ENCODE measurements at regions not wholly inside any gene's neighbourhood (a gene's known extent, or its start where the extent isn't known, plus 50 kb on each side); places are given as distances from the start of the nearest gene placed in this dataset.
"Not testable (repeated sequence)": the region's sequence is repeated elsewhere in the genome, so short reads cannot be mapped to it uniquely, and the experiment has no call there.

DNA sequence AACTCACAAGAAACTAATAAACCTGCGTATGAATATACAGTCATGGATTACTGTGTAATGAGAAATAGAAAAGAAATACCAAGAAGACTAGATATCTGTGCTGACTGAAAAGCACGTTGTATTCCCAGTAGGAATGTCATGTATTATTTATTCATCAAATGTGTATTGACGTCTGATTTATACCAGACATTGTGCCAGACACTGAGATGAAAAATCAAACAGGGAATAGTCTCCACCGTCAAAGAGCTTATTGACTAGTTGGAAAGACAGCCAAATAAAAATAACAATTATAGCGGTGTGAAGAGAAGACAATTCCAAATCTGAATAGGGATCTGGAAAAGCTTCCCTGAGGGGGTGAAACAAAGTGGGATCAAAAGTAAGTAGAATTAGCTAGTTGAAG lies 687.6 kb downstream of the C4orf33 start:
- ATAC-seq (no peak), DNase-seq (ENCODE audit: low spot score) (no peak)
- intact Hi-C loops (cut with DNase I) = no loop called here

DNA sequence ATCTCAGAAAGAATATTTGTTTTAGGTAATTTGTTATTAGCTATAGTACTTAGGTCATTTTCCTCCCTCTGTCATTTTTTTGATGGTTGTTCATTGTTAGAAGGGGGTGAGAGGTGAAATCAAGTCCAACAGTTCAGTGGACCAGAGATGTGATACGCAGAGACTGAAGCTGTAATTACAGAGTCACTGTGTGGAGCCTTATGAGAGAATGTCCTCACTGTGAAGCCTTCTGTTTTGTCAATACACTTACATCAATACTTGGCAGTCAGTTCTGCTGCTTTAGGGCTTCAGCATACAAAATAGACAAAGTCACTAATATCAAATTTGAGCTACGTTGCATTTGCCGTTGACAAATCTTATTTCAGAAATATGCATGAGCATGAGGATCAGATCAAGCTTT lies 692.5 kb downstream of the C4orf33 start:
- no peak for DNase-seq (ENCODE audit: low spot score)
- intact Hi-C loops (cut with DNase I) = no loop called here
- ATAC-seq = no peak

DNA sequence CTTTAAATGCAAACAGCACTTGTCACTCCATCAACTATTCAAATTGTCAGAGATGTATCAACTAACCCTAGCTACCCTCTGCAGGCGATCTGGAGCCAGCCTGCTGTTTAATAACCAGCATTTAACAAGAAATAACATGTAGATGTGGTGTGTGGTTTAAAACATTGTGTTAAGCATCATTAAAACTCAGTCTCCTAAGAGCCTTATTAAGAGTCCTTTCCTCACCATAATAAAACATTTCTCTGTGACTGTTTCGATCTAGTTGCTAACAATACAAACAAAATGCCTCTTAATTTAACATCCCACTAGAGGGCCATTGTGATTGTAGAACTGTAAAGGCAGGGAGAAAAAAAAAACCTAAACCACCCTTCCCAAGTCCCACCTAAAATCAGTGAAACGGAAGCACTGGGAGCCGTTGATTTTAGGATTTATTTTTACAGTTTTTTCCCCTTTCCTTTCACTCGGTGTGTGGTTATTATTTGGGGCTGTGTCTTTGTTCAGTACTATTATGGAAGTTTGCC lies 708.6 kb downstream of the C4orf33 start:
- no peak for DNase-seq (ENCODE audit: low spot score)
- no peak for ATAC-seq
- intact Hi-C loops (cut with DNase I) = no loop called here

DNA sequence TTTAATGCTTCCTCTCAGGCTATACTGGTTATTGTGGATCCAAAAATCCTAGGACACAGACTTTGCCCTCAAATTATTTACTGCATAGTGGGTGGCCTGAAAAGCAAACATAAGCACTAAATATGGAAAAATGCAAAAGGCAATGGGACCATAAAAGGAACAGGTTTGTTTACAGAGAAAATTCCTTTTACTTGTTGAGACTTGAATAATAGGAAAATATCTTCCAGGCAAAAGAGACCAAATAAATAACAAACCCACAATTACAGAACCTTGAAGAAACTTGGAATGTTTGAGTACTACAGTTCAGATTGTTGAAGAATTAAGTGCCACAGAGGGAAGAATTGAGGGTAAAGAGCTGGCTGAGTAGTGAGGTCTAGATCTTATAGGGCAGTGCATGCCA lies 711.0 kb downstream of the C4orf33 start:
- ATAC-seq (no peak), DNase-seq (ENCODE audit: low spot score) (no peak)
- intact Hi-C loops (cut with DNase I) = no loop called here

DNA sequence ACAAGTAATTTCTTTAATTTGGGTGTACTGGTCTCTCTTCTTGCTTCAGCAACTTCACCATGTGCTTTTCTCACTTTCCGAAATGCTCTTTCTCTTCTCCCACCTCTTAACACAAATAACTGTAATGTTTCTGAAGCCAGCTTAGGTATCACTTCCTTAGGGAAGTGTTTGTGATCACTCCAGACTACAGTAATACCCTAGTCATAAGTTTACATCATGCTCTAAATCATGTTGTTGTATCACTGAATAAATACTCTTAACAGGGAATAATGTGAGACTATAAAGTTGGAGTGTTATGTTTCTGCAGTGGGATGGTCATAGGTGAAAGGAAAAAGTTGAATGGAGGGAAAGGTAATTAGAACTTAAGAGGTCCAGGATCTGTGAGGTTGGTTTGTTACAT lies 712.3 kb downstream of the C4orf33 start:
- DNase-seq (ENCODE audit: low spot score) (no peak), ATAC-seq (no peak)
- intact Hi-C loops (cut with DNase I) = no loop called here

DNA sequence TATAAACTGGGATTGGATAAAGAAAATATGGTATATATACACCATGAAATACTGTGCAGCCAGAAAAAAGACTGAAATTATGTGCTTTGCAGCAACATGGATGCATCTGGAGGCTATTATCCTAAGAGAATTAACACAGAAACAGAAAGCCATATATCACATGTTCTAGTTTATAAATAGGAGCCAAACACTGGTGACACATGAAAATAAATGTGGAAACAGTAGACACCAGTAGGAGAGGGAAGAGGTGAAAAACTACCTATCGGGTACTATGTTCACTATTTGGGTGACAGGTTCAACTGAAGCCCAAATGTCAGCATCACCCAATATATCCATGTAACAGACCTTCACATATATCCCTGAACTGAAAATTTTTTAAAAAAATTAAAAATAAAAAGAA lies 725.1 kb downstream of the C4orf33 start:
- DNase-seq (ENCODE audit: low spot score) = no peak
- ATAC-seq = no peak
- intact Hi-C loops (cut with DNase I) = no loop called here

DNA sequence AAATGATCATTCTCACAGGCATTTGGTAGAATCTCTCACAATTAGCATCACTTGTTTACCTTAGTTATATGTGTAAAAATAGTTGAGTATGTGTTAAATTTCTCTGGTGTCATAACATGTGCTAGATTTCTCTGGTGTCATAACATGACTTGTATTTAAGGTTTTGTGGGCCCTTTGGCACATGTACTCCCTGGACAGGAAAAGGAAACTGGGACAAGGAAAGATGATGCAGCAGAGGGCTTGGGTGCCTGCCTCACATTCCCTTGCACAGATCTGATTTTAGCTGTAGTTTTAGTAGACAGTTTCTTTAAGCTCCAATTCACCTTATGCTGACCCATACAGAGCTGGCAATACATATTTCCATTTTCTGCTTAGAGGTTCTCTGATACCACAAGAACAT lies 726.0 kb downstream of the C4orf33 start:
- ATAC-seq = peak; percentile 65
- intact Hi-C loops (cut with DNase I) = no loop called here

DNA sequence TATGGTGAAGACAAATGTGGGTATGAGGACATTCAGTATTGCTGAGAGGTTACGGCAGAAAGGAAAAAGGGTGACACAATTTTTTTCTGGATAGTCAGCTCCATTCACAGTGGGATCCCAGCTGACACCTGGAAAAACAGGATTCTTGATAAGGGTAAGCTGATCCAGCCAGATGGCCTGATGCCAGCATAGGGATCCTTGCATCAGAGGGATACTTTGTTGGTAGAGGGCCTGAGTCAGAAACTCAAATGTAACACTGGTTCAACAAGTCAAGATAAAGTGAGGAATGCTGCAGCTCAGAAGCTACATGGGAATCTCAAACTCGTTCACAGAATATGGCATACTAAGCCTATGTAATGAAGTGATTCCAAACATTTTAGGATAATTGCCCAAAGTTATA lies 726.7 kb downstream of the C4orf33 start:
- intact Hi-C loops (cut with DNase I) = no loop called here
- DNase-seq (ENCODE audit: low spot score) (peak; percentile 67), ATAC-seq (peak; percentile 52)

More for the DNA sequence above, 726.0 kb downstream of the C4orf33 start:
- DNase-seq (ENCODE audit: low spot score) = no peak

DNA sequence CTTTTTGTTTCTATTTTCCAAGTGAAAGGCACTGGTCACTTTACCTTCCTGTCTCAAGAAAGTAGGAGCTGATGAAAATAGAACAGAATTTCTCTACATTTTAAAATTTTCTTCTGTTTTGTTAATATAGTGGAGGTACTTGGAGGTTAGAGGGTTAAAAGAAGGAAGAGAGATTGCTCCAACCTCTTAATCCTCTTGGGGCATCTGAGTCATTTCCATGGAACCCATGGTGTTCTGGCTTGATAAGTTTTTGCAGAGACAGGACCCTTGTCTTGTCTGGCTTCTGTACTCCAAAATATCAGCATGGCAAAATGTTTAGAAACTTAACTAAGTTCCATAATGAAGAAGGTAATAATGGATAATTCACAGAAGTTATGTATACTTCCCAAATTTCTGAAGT lies 727.2 kb downstream of the C4orf33 start:
- ATAC-seq (peak; percentile 34), DNase-seq (ENCODE audit: low spot score) (no peak)
- intact Hi-C loops (cut with DNase I) = no loop called here

DNA sequence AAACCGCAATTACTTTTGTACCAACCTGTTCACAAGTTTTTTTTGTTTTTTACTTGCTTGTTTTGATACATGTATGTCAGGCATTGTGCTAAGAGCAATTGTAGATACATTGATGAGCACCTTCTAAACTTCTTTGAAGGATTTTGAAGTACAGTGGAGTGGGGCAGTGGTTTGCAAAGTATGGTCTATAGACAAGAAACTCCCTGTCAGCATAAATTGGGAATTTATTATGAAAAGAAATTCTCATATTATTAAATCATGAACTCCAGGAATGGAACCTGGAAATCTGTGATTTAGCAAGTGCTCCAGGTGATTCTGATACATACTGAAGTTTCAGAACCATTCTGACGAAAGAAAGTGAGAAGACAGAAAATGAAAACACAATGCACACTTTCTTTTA lies 733.4 kb downstream of the C4orf33 start:
- DNase-seq (ENCODE audit: low spot score) = no peak
- no peak for ATAC-seq
- intact Hi-C loops (cut with DNase I) = no loop called here

DNA sequence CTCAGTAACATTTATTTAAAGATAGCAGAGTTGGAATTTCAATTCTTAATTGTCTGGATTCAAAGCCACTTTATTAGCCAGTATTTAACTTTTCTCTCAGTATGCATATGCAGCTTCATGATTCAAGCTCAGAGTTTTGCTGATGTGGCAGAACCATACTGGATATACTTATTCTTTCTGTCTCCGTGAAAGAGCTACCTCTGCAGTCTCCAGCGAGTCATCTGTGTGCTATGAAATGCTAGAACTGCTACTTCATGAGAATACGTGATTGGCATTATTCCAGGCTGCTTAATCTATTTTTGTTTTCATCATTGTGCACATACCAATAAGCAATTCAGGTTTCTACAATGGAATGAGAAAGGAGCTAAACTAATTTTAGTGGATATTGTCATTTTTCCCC lies 743.7 kb downstream of the C4orf33 start:
- intact Hi-C loops (cut with DNase I) = no loop called here
- DNase-seq (ENCODE audit: low spot score) (no peak), ATAC-seq (no peak)

DNA sequence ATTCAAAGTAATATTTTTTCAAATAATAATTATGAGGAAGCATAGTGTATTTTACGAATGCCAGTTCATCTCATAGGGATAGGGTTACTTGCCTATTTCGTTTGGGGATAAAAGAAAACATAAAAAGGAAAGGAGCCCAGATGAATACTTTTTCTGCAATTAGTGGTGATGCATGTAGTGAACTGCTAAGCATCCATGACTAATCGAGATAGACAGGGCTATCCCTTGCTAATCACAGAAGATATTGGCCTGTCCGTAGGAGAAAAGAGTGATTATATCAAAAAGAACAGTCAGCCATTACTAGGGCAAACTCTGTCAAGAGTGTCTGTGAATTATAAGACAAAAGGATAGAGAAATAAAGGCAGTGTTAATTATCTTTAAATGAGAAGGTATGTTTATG lies 746.1 kb downstream of the C4orf33 start:
- intact Hi-C loops (cut with DNase I) = no loop called here
- no peak for DNase-seq (ENCODE audit: low spot score)
- ATAC-seq = no peak

DNA sequence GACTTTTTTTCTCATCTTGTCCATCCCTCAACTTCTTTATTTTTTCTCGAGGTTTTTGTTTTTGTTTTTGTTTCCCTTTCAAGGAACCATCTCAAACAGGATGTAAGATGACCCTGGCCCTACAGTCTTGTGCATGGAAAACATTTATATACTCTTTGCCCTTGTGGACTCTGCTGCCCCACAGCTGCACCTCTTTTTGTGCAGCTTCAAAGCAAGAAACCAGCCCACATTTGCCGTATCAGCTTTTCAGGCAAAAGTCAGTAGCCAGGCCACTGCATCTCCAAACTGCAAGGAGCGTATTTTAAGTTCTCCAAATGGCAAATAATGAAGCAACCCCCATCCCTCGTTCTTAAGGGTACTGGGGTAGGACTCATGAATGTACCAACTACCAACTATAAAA lies 756.5 kb downstream of the C4orf33 start:
- intact Hi-C loops (cut with DNase I) = no loop called here
- ATAC-seq (no peak), DNase-seq (ENCODE audit: low spot score) (no peak)

DNA sequence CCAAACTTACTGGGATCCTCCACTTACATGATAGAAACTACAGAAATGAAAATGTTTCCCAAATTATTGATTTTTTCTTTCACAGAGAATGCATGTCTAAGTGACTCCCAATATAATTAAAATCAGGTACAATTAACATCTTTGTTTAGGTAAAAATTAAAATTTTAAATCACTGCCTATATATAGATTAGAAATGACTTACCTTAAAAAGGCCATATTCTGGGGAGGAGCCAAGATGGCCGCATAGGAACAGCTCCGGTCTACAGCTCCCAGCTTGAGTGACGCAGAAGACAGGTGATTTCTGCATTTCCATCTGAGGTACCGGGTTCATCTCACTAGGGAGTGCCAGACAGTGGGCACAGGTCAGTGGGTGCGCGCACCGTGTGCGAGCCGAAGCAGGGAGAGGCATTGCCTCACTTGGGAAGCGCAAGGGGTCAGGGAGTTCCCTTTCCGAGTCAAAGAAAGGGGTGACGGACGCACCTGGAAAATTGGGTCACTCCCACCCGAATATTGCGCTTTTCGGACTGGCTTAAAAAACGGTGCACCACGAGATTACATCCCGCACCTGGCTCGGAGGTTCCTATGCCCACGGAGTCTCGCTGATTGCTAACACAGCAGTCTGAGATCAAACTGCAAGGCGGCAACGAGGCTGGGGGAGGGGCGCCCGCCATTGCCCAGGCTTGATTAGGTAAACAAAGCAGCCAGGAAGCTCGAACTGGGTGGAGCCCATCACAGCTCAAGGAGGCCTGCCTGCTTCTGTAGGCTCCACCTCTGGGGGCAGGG lies 757.9 kb downstream of the C4orf33 start:
- intact Hi-C loops (cut with DNase I); ATAC-seq; DNase-seq (ENCODE audit: low spot score): not testable (repeated sequence)

DNA sequence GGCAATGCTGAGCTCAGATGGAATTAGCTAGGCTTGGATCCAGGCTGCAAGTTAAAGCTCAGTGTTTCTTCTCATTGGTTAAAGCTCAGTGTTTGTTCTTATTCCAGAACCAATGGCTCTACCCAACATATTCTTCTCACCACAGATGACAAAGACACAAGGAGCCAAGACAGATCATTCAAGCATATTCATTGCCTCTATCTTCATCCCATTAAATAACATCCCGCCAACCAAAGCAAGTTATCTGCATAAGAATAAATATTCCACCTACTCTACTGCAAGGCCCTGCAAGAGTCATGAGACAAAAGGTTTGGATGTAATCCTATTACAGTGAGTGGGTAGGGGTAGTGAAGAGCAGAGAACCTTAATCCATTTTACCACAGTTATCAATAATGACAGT lies 766.5 kb downstream of the C4orf33 start:
- ATAC-seq (no peak), DNase-seq (ENCODE audit: low spot score) (no peak)
- intact Hi-C loops (cut with DNase I) = loop anchor here (5.0 kb wide), 1 partner anchor 360 kb away; no protein-coding TSS in a partner anchor

DNA sequence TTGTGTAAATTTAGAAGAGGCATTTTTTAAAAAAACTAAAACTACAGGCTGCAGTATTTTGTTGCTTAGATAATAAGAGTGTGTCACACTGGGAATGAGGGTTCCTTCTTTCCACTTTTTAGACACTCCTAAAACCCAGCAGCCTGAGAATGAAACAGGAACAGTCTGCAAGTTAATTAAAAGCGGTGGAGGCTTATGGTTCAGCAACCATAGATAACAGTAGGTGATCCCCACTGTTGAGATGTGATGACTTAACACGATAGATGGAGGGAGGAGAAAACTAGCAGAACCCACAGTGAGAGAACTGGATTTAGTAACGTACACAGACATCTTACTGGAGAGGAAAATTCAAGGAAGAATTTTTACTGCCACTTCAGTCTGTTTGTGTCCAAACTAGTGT lies 767.3 kb downstream of the C4orf33 start:
- no peak for ATAC-seq
- intact Hi-C loops (cut with DNase I) = loop anchor here (5.0 kb wide), 1 partner anchor 361 kb away; no protein-coding TSS in a partner anchor
- DNase-seq (ENCODE audit: low spot score) = no peak

DNA sequence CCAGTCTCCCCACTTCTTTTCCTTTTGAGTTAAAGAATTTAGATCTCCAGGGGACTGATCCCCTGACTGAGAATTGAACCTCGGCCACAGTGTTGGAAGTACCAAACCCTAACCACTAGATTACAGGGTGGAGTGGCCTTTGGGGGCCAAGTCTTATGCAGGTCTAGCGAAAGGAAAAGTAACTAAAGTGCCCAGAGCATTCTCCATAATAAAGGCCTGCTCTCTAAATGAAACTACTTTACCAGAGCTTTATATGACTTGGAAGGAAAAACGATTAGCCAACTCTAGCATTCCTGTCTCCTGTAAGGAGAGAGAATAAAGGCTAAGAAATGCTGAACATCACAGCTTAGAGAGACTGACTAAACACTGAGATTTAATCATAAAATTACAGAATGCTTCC lies 788.0 kb downstream of the C4orf33 start:
- DNase-seq (ENCODE audit: low spot score) = no peak
- intact Hi-C loops (cut with DNase I) = no loop called here
- no peak for ATAC-seq

DNA sequence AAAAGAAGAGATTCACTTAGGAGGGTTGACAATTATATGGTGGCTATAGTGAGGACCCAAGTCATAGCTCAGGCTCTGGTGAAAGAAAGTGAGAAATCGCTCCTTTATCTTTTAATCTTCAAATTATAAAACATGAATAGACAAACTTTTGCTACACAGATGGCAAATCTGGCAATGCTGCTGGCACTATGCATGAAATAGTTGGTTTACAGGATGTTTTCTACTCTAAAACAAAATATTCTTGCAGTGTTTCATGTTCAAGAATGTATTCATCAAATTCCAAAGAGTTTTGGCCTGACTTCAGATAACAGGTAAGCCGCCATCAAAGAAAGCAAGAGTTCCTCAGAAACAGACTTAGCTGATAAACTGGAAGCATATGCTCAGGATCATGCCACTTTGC lies 801.2 kb downstream of the C4orf33 start:
- intact Hi-C loops (cut with DNase I) = no loop called here
- ATAC-seq (no peak), DNase-seq (ENCODE audit: low spot score) (no peak)

DNA sequence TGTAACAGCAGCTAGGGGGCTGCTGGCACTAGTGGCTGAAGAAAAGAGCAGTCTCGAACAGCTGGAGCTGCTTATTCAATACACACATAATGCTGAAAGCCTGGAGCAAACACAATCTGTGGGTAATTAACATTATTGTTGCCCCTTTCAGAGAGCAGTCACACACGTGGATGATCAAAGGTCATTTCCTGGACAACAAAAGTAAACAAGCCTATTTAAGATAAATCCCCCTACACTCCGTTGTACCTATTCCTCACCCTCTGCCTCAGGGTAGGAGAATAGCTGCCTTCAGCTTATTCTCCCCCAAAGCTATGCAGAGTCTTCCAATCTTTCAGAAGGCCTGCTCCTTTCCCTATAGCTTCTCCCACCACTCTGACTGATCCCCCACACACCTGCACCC lies 803.9 kb downstream of the C4orf33 start:
- ATAC-seq = no peak
- intact Hi-C loops (cut with DNase I) = no loop called here
- DNase-seq (ENCODE audit: low spot score) = no peak

DNA sequence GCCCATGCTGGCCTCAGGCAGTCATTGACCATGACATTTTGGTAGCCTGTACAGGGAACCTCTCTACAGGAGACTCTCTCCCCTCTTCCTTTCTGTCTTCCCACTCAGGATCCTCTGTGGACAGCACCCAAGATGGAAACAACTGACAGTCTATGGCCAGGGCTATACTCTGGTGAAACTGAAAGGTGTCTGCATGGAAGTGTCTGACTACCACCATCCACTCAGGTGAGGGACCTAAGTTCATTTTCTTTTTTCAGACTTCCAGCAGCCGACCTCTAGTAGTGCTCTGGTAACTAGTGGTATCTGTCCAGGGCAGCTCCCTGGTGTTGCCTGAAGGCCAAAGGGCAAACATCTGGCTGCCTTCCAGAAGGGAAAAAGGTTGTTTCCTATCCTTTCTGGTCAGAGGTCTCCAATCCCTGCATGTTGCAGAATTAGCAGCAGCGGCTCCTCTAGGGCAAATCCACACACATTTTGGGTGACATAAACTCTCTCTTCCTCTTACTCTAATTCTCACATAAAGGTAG lies 804.5 kb downstream of the C4orf33 start:
- intact Hi-C loops (cut with DNase I) = no loop called here
- ATAC-seq = no peak
- DNase-seq (ENCODE audit: low spot score) = no peak

DNA sequence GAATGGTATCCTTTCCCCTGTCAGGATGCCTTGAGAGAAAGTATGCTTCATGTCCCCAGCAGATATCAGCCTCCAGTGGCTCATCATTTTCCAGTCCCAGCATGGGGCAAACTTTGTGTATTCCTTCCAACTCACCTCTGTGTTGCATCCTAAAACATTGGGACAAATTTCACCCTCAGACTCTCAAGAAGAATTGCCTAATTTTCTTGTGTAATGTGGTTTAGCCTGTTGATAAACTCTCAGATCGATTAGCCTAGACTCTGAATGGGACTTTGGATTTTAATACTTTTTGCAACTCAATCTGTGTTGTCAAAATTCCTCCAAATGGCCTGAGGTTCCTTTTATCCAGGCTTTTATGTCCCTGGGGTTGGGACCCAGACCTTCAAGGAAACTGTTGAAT lies 805.3 kb downstream of the C4orf33 start:
- ATAC-seq = no peak
- intact Hi-C loops (cut with DNase I) = no loop called here
- no peak for DNase-seq (ENCODE audit: low spot score)

Measured in sciatic nerve (tissue), 2 donors.